GM18870 (cell line): ENCODE measurements at regions not wholly inside any gene's neighbourhood (a gene's known extent, or its start where the extent isn't known, plus 50 kb on each side); places are given as distances from the start of the nearest gene placed in this dataset.

Experiments
- ATAC-seq: cut with Tn5 transposase; IDR thresholded peaks from one replicate; pipeline ENCODE4 v1.9.1; 2021; ENCODE audit warnings: moderate library complexity; ENCODE audit not compliant: unreplicated experiment

GRCh38 chr22:48808038-48808960 lies 1019.4 kb downstream of the BRD1 start:
- no peak for ATAC-seq

- ATAC-seq, result no peak
Measured at GRCh38 chr22:48807155-48807554, 1020.5 kb downstream of the BRD1 start.

GRCh38 chr22:48806227-48806781 lies 1021.4 kb downstream of the BRD1 start:
- ATAC-seq, result no peak

- no peak for ATAC-seq
Measured at GRCh38 chr22:48805516-48805915, 1022.2 kb downstream of the BRD1 start.

- no peak for ATAC-seq
Measured at GRCh38 chr22:48804811-48805301, 1022.8 kb downstream of the BRD1 start.

GRCh38 chr22:48803948-48804810 lies 1023.5 kb downstream of the BRD1 start:
- ATAC-seq, result no peak

GRCh38 chr22:48803171-48803947 lies 1024.3 kb downstream of the BRD1 start:
- no peak for ATAC-seq

- no peak for ATAC-seq
Measured at GRCh38 chr22:48802576-48802975, 1025.1 kb downstream of the BRD1 start.

GRCh38 chr22:48800886-48801607 lies 1026.6 kb downstream of the BRD1 start:
- ATAC-seq, result no peak

GRCh38 chr22:48800036-48800885 lies 1027.4 kb downstream of the BRD1 start:
- no peak for ATAC-seq

GRCh38 chr22:48799227-48799970 lies 1028.3 kb downstream of the BRD1 start:
- ATAC-seq, result no peak

- no peak for ATAC-seq
Measured at GRCh38 chr22:48798281-48799226, 1029.1 kb downstream of the BRD1 start.

- no peak for ATAC-seq
Measured at GRCh38 chr22:48797731-48798130, 1029.9 kb downstream of the BRD1 start.

- no peak for ATAC-seq
Measured at GRCh38 chr22:48796310-48797015, 1031.2 kb downstream of the BRD1 start.

GRCh38 chr22:48795664-48796063 lies 1032.0 kb downstream of the BRD1 start:
- no peak for ATAC-seq

GRCh38 chr22:48794906-48795305 lies 1032.8 kb downstream of the BRD1 start:
- no peak for ATAC-seq

- ATAC-seq, result no peak
Measured at GRCh38 chr22:48793949-48794348, 1033.7 kb downstream of the BRD1 start.
